Hippocampal formation (tissue), 2 donors: ENCODE measurements at regions not wholly inside any gene's neighbourhood (a gene's known extent, or its start where the extent isn't known, plus 50 kb on each side); places are given as distances from the start of the nearest gene placed in this dataset.

Experiments used
- DNase-seq, 2 donors: peaks; one replicate each; lab custom pipeline; 2025; lab: John Stamatoyannopoulos, UW

- no peak for DNase-seq
Measured at GRCh38 chr5:88487066-88487465, 218.4 kb upstream of the TMEM161B start.

- no peak for DNase-seq
Measured at GRCh38 chr5:88486431-88486830, 217.8 kb upstream of the TMEM161B start.

- DNase-seq, result no peak
Measured at GRCh38 chr5:88485531-88485930, 216.9 kb upstream of the TMEM161B start.

GRCh38 chr5:88483964-88484672, 215.5 kb upstream of the TMEM161B start:
- no peak for DNase-seq

- no peak for DNase-seq
Measured at GRCh38 chr5:88480801-88481499, 212.3 kb upstream of the TMEM161B start.

- DNase-seq, result no peak
Measured at GRCh38 chr5:88480245-88480644, 211.6 kb upstream of the TMEM161B start.

- peak in 1 of 2 donors; percentile 32 for DNase-seq
Measured at GRCh38 chr5:88474574-88474973, 205.9 kb upstream of the TMEM161B start.

GRCh38 chr5:88470745-88471144, 202.1 kb upstream of the TMEM161B start:
- DNase-seq, result no peak

GRCh38 chr5:88459971-88460370, 191.3 kb upstream of the TMEM161B start:
- no peak for DNase-seq

GRCh38 chr5:88452820-88453219, 184.2 kb upstream of the TMEM161B start:
- DNase-seq, result no peak

- DNase-seq, result no peak
Measured at GRCh38 chr5:88450239-88450638, 181.6 kb upstream of the TMEM161B start.

- no peak for DNase-seq
Measured at GRCh38 chr5:88438006-88438405, 169.4 kb upstream of the TMEM161B start.

- no peak for DNase-seq
Measured at GRCh38 chr5:88436290-88436689, 167.6 kb upstream of the TMEM161B start.

GRCh38 chr5:88428633-88429032, 160.0 kb upstream of the TMEM161B start:
- DNase-seq, result no peak

GRCh38 chr5:88426441-88426840, 157.8 kb upstream of the TMEM161B start:
- DNase-seq, result no peak

- DNase-seq, result no peak
Measured at GRCh38 chr5:88425124-88425523, 156.5 kb upstream of the TMEM161B start.

- DNase-seq, result no peak
Measured at GRCh38 chr5:88419931-88420330, 151.3 kb upstream of the TMEM161B start.

GRCh38 chr5:88407341-88407740, 138.7 kb upstream of the TMEM161B start:
- no peak for DNase-seq

GRCh38 chr5:88405783-88406182, 137.1 kb upstream of the TMEM161B start:
- DNase-seq, result no peak

- DNase-seq, result no peak
Measured at GRCh38 chr5:88404405-88404804, 135.8 kb upstream of the TMEM161B start.

- peak in 1 of 2 donors; percentile 31 for DNase-seq
Measured at GRCh38 chr5:88401686-88402085, 133.0 kb upstream of the TMEM161B start.

GRCh38 chr5:88401228-88401627, 132.6 kb upstream of the TMEM161B start:
- DNase-seq, result no peak

- no peak for DNase-seq
Measured at GRCh38 chr5:88399561-88399960, 130.9 kb upstream of the TMEM161B start.

- DNase-seq, result peak; percentile 8 to 65
Measured at GRCh38 chr5:88398316-88398715, 129.7 kb upstream of the TMEM161B start.
